Heart right ventricle (tissue), 16 donors: ENCODE measurements at regions not wholly inside any gene's neighbourhood (a gene's known extent, or its start where the extent isn't known, plus 50 kb on each side); places are given as distances from the start of the nearest gene placed in this dataset.

Experiments
- ATAC-seq, 8 donors: fragments of 200-7000 bp; cut with Tn5 transposase; one replicate each; pipeline ENCODE4 v1.9.1; 2020; ENCODE audit warnings: mild to moderate bottlenecking in 8 of 8, moderate library complexity in 8 of 8, moderate number of reproducible peaks in 1 of 8
- DNase-seq, 2 donors: peaks; one replicate each; pipeline ENCODE4 v3.0.0-alpha.2; 2020
- H3K27ac ChIP-seq, 10 donors: fragments of 200-600 bp; sonication (generic) in 2 of 10; one replicate each; pipeline versions ENCODE4 v1.5.0 to v1.8.0; 2020 to 2022; ENCODE audit warnings: mild to moderate bottlenecking in 3 of 10
- H3K27me3 ChIP-seq, 7 donors: fragments of 200-600 bp; one replicate each; pipeline ENCODE4 v1.8.0; 2021 to 2022; ENCODE audit warnings: mild to moderate bottlenecking in 2 of 7
- H3K36me3 ChIP-seq, 9 donors: fragments of 200-600 bp; sonication (generic) in 1 of 9; one replicate each; pipeline versions ENCODE4 v1.5.0 to v1.8.0; 2020 to 2022; ENCODE audit warnings: mild to moderate bottlenecking in 2 of 9
- H3K4me1 ChIP-seq, 9 donors: fragments of 200-600 bp; sonication (generic) in 1 of 9; one replicate each; pipeline versions ENCODE4 v1.5.0 to v1.8.0; 2020 to 2022; ENCODE audit warnings: mild to moderate bottlenecking in 4 of 9
- H3K4me3 ChIP-seq, 10 donors: fragments of 200-600 bp; sonication (generic) in 2 of 10; one replicate each; pipeline versions ENCODE4 v1.5.0 to v1.8.0; 2020 to 2022; ENCODE audit warnings: mild to moderate bottlenecking in 7 of 10, moderate library complexity in 2 of 10
- H3K9me3 ChIP-seq, 11 donors: fragments of 200-600 bp in 10 of 11; sonication (generic) in 2 of 11; one replicate each; pipeline versions ENCODE4 v1.5.0 to v1.8.0; 2013 to 2022; ENCODE audit warnings: mild to moderate bottlenecking in 2 of 11, control low read depth in 1 of 11, moderate library complexity in 1 of 11
- WGBS, 2 donors: extraction: QIAGEN DNeasy Blood & Tissue Kit; methylation state at CpG; one replicate each; pipeline ENCODE4 v1.1.7; 2013; ENCODE audit warnings: inconsistent platforms in 1 of 2; 5-methylcytosine and 5-hydroxymethylcytosine counted together
- intact Hi-C, 10 donors: fragments of 100-400 bp; cut with DNase I; formaldehyde crosslinking; loops; one replicate each; pipeline versions ENCODE4 v1.11.1 to v1.14.2; 2022
- TF ChIP-seq, protein P1 (sequence below), 9 donors: fragments of 200-600 bp; sonication (generic) in 2 of 9; IDR thresholded peaks; one replicate each; pipeline versions ENCODE4 v1.5.0 to v1.8.0; 2021 to 2022; ENCODE audit warnings: antibody characterized with exemption in 9 of 9, mild to moderate bottlenecking in 5 of 9, moderate library complexity in 1 of 9
- donor health status: Arrhythmogenic right ventricular cardiomyopathy.
- donor health status: ischemic (EF 13 %, LVEDD 7.1; RV severe dilation, severe dysfunction).
- donor health status: healthy with polysubstance abuse.
- donor health status: DM: no; HTN: yes; CAD: no.
- donor health status: DM: no; HTN: no; CAD: no.
- donor health status: ischemic (EF 25% LVEDD 6.9; RV normal size, moderate dysfunction).
- donor health status: ischemic (EF 25% LVEDD 5.7; RV mildly dilated, moderate dysfunction).
- donor health status: healthy.
- donor health status: DM: yes; HTN: yes; CAD: no.
- donor health status: Ischemic cardiomyopathy.
- donor health status: ischemic (EF 35%, LVEDD 5.7; RV mildly dilated, moderate dysfunction).
- donor health status: nonischemic (EF 11% LVEDD 7.7; RV severe dilation, severe dysfunction).
- donor health status: DM: yes; HTN: yes; CAD: no.
- donor health status: PGD.
- donor health status: ischemic (EF 29% LVEDD 5.4; RV normal size, mild dysfunction).
- donor health status: nonischemic (EF 23%, LVEDD 6.1; RV moderate dilation, normal function).

DNA sequence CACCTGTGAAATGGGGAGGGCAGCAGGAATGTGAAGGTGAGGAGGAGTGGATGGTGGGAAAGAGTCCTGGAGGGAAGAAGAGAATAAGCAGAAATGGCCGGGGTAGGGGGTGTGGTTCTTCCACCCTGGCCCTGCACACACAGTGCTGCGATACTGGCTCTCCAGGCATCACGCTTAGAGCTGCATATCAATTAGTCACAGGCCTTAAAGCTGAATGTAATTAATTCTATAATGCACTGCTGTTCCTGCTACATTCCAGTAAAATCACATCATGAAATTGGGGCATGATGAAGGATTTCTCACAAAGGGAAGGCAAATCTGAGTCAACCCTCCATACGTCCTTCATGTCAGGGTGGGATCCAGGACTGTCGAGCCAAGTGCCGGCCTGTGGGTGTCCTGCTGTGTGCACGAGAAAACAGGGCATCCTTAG, 566.1 kb downstream of the BCL11B start:
- TF ChIP-seq, protein P1, sequence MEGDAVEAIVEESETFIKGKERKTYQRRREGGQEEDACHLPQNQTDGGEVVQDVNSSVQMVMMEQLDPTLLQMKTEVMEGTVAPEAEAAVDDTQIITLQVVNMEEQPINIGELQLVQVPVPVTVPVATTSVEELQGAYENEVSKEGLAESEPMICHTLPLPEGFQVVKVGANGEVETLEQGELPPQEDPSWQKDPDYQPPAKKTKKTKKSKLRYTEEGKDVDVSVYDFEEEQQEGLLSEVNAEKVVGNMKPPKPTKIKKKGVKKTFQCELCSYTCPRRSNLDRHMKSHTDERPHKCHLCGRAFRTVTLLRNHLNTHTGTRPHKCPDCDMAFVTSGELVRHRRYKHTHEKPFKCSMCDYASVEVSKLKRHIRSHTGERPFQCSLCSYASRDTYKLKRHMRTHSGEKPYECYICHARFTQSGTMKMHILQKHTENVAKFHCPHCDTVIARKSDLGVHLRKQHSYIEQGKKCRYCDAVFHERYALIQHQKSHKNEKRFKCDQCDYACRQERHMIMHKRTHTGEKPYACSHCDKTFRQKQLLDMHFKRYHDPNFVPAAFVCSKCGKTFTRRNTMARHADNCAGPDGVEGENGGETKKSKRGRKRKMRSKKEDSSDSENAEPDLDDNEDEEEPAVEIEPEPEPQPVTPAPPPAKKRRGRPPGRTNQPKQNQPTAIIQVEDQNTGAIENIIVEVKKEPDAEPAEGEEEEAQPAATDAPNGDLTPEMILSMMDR (IDR thresholded peaks at IDR 0.05) = no peak
- ATAC-seq (no peak), DNase-seq (no peak)
- Histone ChIP-seq H3K4me3 (no peak overlapping the region), H3K9me3 (no peaks in the 10 kb centered on the region), H3K36me3 (no peaks in the 10 kb centered on the region), H3K4me1 (no peaks in the 10 kb centered on the region), H3K27me3 (peaks cover 0 to 36% (median 6%) of the 10 kb centered on the region in 7 donors), H3K27ac (no peak overlapping the region)
- 32 to 33% methylated on average over 7 of the region's 7 CpGs for WGBS, 2 donors
- intact Hi-C loops = no loop called here

DNA sequence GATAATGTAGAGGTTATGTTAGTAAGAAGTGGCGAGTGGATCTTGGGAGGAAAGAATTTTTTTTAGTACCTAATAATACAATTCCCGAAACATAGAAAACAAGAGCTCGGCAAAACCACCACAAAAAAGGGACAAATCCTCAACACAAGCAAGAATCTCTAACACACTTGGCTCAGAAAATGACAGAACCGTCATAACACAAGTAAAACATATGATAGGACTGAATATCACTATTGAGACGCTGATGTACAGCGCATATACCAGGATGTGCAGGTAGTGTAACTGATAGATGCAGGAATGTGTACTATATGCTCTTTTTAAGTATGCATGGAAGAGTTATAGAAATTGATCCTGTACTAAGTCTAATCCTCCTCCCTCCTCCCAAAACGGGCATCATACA, 564.5 kb downstream of the BCL11B start:
- no peak overlapping the region for H3K27ac ChIP-seq
- peaks cover 0 to 48% (median 7%) of the 10 kb centered on the region in 7 donors for H3K27me3 ChIP-seq
- 82 to 83% methylated on average over 7 of the region's 7 CpGs for WGBS, 2 donors
- no peak overlapping the region for H3K4me3 ChIP-seq
- H3K36me3 ChIP-seq = no peaks in the 10 kb centered on the region
- H3K4me1 ChIP-seq = no peaks in the 10 kb centered on the region
- ATAC-seq (no peak), DNase-seq (no peak)
- intact Hi-C loops = no loop called here
- TF ChIP-seq, protein P1 (IDR thresholded peaks at IDR 0.05) = no peak
- H3K9me3 ChIP-seq = no peaks in the 10 kb centered on the region

DNA sequence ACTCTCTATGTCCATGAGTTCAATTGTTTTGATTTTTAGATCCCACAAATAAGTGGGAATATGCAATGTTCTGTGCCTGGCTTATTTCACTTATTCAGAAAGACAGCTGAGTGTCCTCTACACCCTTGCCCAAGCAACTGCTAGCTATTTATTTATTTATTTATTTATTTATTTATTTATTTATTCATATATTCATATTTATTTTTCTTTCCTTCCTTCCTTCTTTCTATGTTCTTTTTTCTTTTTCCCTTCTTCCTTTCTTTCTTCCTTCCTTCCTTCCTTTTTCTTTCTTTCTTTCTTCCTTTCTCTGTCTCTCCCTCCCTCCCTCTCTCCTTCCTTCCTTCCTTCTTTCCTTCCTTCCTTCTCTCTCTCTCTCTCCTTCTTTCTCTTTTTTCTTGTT, 563.4 kb downstream of the BCL11B start:
- intact Hi-C loops = no loop called here
- ATAC-seq = no peak
- no peak for DNase-seq
- Histone ChIP-seq H3K9me3 (no peaks in the 10 kb centered on the region), H3K27ac (no peak overlapping the region), H3K4me1 (no peaks in the 10 kb centered on the region), H3K4me3 (no peak overlapping the region), H3K36me3 (no peaks in the 10 kb centered on the region), H3K27me3 (peaks cover 0 to 42% (median 7%) of the 10 kb centered on the region in 7 donors)
- TF ChIP-seq, protein P1 (IDR thresholded peaks at IDR 0.05) = no peak

DNA sequence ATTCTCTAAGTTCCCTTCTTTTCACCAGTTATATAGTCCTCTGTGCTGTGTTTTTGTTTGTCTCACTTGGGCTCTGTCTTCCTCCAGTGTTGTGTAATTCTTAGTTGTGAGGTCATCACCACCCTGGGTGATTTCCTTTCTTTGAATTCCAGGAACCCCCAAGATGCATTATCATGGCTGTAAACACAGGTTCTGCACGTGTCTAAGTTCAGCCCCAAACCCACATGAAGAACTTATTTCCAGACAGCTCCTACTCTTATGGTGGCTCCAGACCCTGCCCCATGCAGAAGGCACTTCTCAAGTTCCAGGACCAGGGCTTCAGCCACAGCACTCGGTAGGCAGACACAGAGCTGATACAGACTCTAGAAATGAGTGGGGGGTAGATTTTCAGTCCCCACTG, 560.5 kb downstream of the BCL11B start:
- intact Hi-C loops = no loop called here
- Histone ChIP-seq H3K27ac (no peak overlapping the region), H3K36me3 (no peaks in the 10 kb centered on the region), H3K4me3 (no peak overlapping the region), H3K9me3 (no peaks in the 10 kb centered on the region), H3K27me3 (peaks cover 0 to 30% (median 7%) of the 10 kb centered on the region in 7 donors), H3K4me1 (peaks cover 0 to 6% (median 0%) of the 10 kb centered on the region in 9 donors)
- TF ChIP-seq, protein P1 (IDR thresholded peaks at IDR 0.05) = no peak
- ATAC-seq = no peak
- no peak for DNase-seq
- 44 to 56% methylated on average over 2 of the region's 2 CpGs for WGBS, 2 donors
